ENCODE measurements at regions not wholly inside any gene's neighbourhood (a gene's known extent, or its start where the extent isn't known, plus 50 kb on each side); places are given as distances from the start of the nearest gene placed in this dataset.

- no peak overlapping the region for H3K4me3 ChIP-seq
- H3K27me3 ChIP-seq = no peaks in the 10 kb centered on the region
- H3K4me1 ChIP-seq = no peaks in the 10 kb centered on the region
- no peak for TF ChIP-seq Cebpa-rat (IDR thresholded peaks at IDR 0.05)
- H3K36me3 ChIP-seq = no peaks in the 10 kb centered on the region
- no peaks in the 10 kb centered on the region for H3K9me3 ChIP-seq
- H3K9ac ChIP-seq = no peak overlapping the region
- H3K27ac ChIP-seq = no peak overlapping the region
- no peak overlapping the region for H3K4me2 ChIP-seq
- no peaks in the 10 kb centered on the region for H4K20me1 ChIP-seq
These were observed 762.1 kb upstream of the ARGLU1 start for GRCh38 chr13:107329991-107330390.

- Histone ChIP-seq H3K9ac (no peak overlapping the region), H4K20me1 (no peaks in the 10 kb centered on the region), H3K27ac (no peak overlapping the region), H3K4me2 (no peak overlapping the region), H3K9me3 (no peaks in the 10 kb centered on the region), H3K36me3 (no peaks in the 10 kb centered on the region), H3K27me3 (no peaks in the 10 kb centered on the region), H3K4me1 (no peaks in the 10 kb centered on the region), H3K4me3 (no peak overlapping the region)
- no peak for TF ChIP-seq Cebpa-rat (IDR thresholded peaks at IDR 0.05)
These were observed 756.7 kb upstream of the ARGLU1 start for GRCh38 chr13:107324416-107325204.

- no peak for TF ChIP-seq Cebpa-rat (IDR thresholded peaks at IDR 0.05)
- no peaks in the 10 kb centered on the region for H4K20me1 ChIP-seq
- no peaks in the 10 kb centered on the region for H3K9me3 ChIP-seq
- no peak overlapping the region for H3K4me2 ChIP-seq
- H3K4me1 ChIP-seq = no peaks in the 10 kb centered on the region
- H3K4me3 ChIP-seq = no peak overlapping the region
- H3K36me3 ChIP-seq = no peaks in the 10 kb centered on the region
- H3K9ac ChIP-seq = no peak overlapping the region
- no peak overlapping the region for H3K27ac ChIP-seq
- no peaks in the 10 kb centered on the region for H3K27me3 ChIP-seq
These were observed 754.3 kb upstream of the ARGLU1 start for GRCh38 chr13:107322228-107322627.

- Histone ChIP-seq H3K27me3 (no peaks in the 10 kb centered on the region), H3K36me3 (no peaks in the 10 kb centered on the region), H4K20me1 (no peaks in the 10 kb centered on the region), H3K4me1 (no peaks in the 10 kb centered on the region), H3K4me3 (no peak overlapping the region), H3K27ac (no peak overlapping the region), H3K9me3 (no peaks in the 10 kb centered on the region), H3K9ac (no peak overlapping the region), H3K4me2 (no peak overlapping the region)
- no peak for TF ChIP-seq Cebpa-rat (IDR thresholded peaks at IDR 0.05)
These were observed 737.2 kb upstream of the ARGLU1 start for GRCh38 chr13:107305178-107305577.

GRCh38 chr13:107301724-107302374 is 733.9 kb upstream of the ARGLU1 start:
- Histone ChIP-seq H3K27ac (no peak overlapping the region), H3K36me3 (no peaks in the 10 kb centered on the region), H3K4me1 (no peaks in the 10 kb centered on the region), H3K9ac (no peak overlapping the region), H3K27me3 (no peaks in the 10 kb centered on the region), H3K4me2 (no peak overlapping the region), H3K4me3 (no peak overlapping the region), H3K9me3 (no peaks in the 10 kb centered on the region), H4K20me1 (no peaks in the 10 kb centered on the region)
- TF ChIP-seq Cebpa-rat (IDR thresholded peaks at IDR 0.05) = no peak

GRCh38 chr13:107299717-107300116 is 731.8 kb upstream of the ARGLU1 start:
- H3K4me3 ChIP-seq = no peak overlapping the region
- H3K9ac ChIP-seq = no peak overlapping the region
- no peaks in the 10 kb centered on the region for H4K20me1 ChIP-seq
- no peaks in the 10 kb centered on the region for H3K9me3 ChIP-seq
- H3K27me3 ChIP-seq = no peaks in the 10 kb centered on the region
- H3K4me2 ChIP-seq = no peak overlapping the region
- H3K4me1 ChIP-seq = no peaks in the 10 kb centered on the region
- H3K27ac ChIP-seq = no peak overlapping the region
- H3K36me3 ChIP-seq = no peaks in the 10 kb centered on the region
- no peak for TF ChIP-seq Cebpa-rat (IDR thresholded peaks at IDR 0.05)

- Histone ChIP-seq H3K9me3 (no peaks in the 10 kb centered on the region), H4K20me1 (no peaks in the 10 kb centered on the region), H3K36me3 (no peaks in the 10 kb centered on the region), H3K27ac (no peak overlapping the region), H3K4me2 (no peak overlapping the region), H3K9ac (no peak overlapping the region), H3K4me3 (no peak overlapping the region), H3K27me3 (no peaks in the 10 kb centered on the region), H3K4me1 (no peaks in the 10 kb centered on the region)
- no peak for TF ChIP-seq Cebpa-rat (IDR thresholded peaks at IDR 0.05)
These were observed 728.9 kb upstream of the ARGLU1 start for GRCh38 chr13:107296804-107297203.

- Histone ChIP-seq H3K4me1 (no peaks in the 10 kb centered on the region), H3K4me3 (no peak overlapping the region), H4K20me1 (no peaks in the 10 kb centered on the region), H3K4me2 (no peak overlapping the region), H3K36me3 (no peaks in the 10 kb centered on the region), H3K27me3 (no peaks in the 10 kb centered on the region), H3K27ac (no peak overlapping the region), H3K9ac (no peak overlapping the region), H3K9me3 (no peaks in the 10 kb centered on the region)
- no peak for TF ChIP-seq Cebpa-rat (IDR thresholded peaks at IDR 0.05)
These were observed 727.6 kb upstream of the ARGLU1 start for GRCh38 chr13:107295416-107296140.

- H3K9ac ChIP-seq = no peak overlapping the region
- no peak for TF ChIP-seq Cebpa-rat (IDR thresholded peaks at IDR 0.05)
- no peaks in the 10 kb centered on the region for H3K27me3 ChIP-seq
These were observed 726.0 kb upstream of the ARGLU1 start for GRCh38 chr13:107293924-107294323.

GRCh38 chr13:107291875-107292274 is 723.9 kb upstream of the ARGLU1 start:
- Histone ChIP-seq H3K36me3 (no peaks in the 10 kb centered on the region), H3K4me2 (no peak overlapping the region), H3K27me3 (no peaks in the 10 kb centered on the region), H4K20me1 (no peaks in the 10 kb centered on the region), H3K9me3 (no peaks in the 10 kb centered on the region), H3K4me1 (no peaks in the 10 kb centered on the region), H3K4me3 (no peak overlapping the region), H3K9ac (no peak overlapping the region), H3K27ac (no peak overlapping the region)
- no peak for TF ChIP-seq Cebpa-rat (IDR thresholded peaks at IDR 0.05)

More at GRCh38 chr13:107293924-107294323, 726.0 kb upstream of the ARGLU1 start:
- Histone ChIP-seq H3K27ac (no peak overlapping the region), H3K9me3 (no peaks in the 10 kb centered on the region), H4K20me1 (no peaks in the 10 kb centered on the region), H3K4me3 (no peak overlapping the region), H3K4me2 (no peak overlapping the region), H3K36me3 (no peaks in the 10 kb centered on the region), H3K4me1 (no peaks in the 10 kb centered on the region)
